GM21367 (cell line): ENCODE measurements at regions not wholly inside any gene's neighbourhood (a gene's known extent, or its start where the extent isn't known, plus 50 kb on each side); places are given as distances from the start of the nearest gene placed in this dataset.
"Not testable (repeated sequence)": the region's sequence is repeated elsewhere in the genome, so short reads cannot be mapped to it uniquely, and the experiment has no call there.

ENCODE experiments used
- ATAC-seq: cut with Tn5 transposase; IDR thresholded peaks from one replicate; pipeline ENCODE4 v1.9.1; 2021; ENCODE audit not compliant: unreplicated experiment

GRCh38 chr5:23451156-23451555, 56.3 kb upstream of the PRDM9 start:
- ATAC-seq, result no peak

- ATAC-seq, result no peak
Observed at GRCh38 chr5:23450187-23450586, 57.2 kb upstream of the PRDM9 start.

GRCh38 chr5:23448627-23449026, 58.8 kb upstream of the PRDM9 start:
- ATAC-seq, result no peak

GRCh38 chr5:23446424-23446823, 61.0 kb upstream of the PRDM9 start:
- ATAC-seq, result no peak

- ATAC-seq, result no peak
Observed at GRCh38 chr5:23445573-23445972, 61.8 kb upstream of the PRDM9 start.

- ATAC-seq, result no peak
Observed at GRCh38 chr5:23440703-23441102, 66.7 kb upstream of the PRDM9 start.

GRCh38 chr5:23437011-23437410, 70.4 kb upstream of the PRDM9 start:
- ATAC-seq, result no peak

- no peak for ATAC-seq
Observed at GRCh38 chr5:23433534-23434315, 73.7 kb upstream of the PRDM9 start.

- ATAC-seq, result no peak
Observed at GRCh38 chr5:23428705-23429104, 78.7 kb upstream of the PRDM9 start.

- not testable (repeated sequence) for ATAC-seq
Observed at GRCh38 chr5:23420214-23420613, 87.2 kb upstream of the PRDM9 start.

- ATAC-seq, result no peak
Observed at GRCh38 chr5:23419115-23419514, 88.3 kb upstream of the PRDM9 start.

GRCh38 chr5:23412515-23412914, 94.9 kb upstream of the PRDM9 start:
- ATAC-seq, result no peak

GRCh38 chr5:23411994-23412393, 95.4 kb upstream of the PRDM9 start:
- ATAC-seq, result no peak

GRCh38 chr5:23411200-23411599, 96.2 kb upstream of the PRDM9 start:
- no peak for ATAC-seq

GRCh38 chr5:23410775-23411174, 96.6 kb upstream of the PRDM9 start:
- ATAC-seq, result not testable (repeated sequence)

- ATAC-seq, result no peak
Observed at GRCh38 chr5:23405316-23406068, 101.9 kb upstream of the PRDM9 start.

GRCh38 chr5:23402585-23402984, 104.8 kb upstream of the PRDM9 start:
- ATAC-seq, result no peak

- ATAC-seq, result no peak
Observed at GRCh38 chr5:23400951-23401350, 106.5 kb upstream of the PRDM9 start.

GRCh38 chr5:23396346-23396745, 111.1 kb upstream of the PRDM9 start:
- no peak for ATAC-seq

- no peak for ATAC-seq
Observed at GRCh38 chr5:23389291-23390101, 117.9 kb upstream of the PRDM9 start.

GRCh38 chr5:23385036-23385435, 122.4 kb upstream of the PRDM9 start:
- no peak for ATAC-seq

- no peak for ATAC-seq
Observed at GRCh38 chr5:23372177-23372576, 135.2 kb upstream of the PRDM9 start.
